Neural cell (in vitro differentiated cells): ENCODE measurements at regions not wholly inside any gene's neighbourhood (a gene's known extent, or its start where the extent isn't known, plus 50 kb on each side); places are given as distances from the start of the nearest gene placed in this dataset.

ENCODE experiments used
- POLR2AphosphoS5 ChIP-seq: IDR thresholded peaks from 2 replicates; pipeline ENCODE4 v1.6.1; 2012
- TF ChIP-seq, protein P1 (sequence below): fragments of 450-650 bp; IDR thresholded peaks from 2 replicates; pipeline ENCODE4 v1.5.1; 2014; ENCODE audit warnings: antibody characterized with exemption, mild to moderate bottlenecking, moderate library complexity; ENCODE audit not compliant: poor library complexity, severe bottlenecking

DNA sequence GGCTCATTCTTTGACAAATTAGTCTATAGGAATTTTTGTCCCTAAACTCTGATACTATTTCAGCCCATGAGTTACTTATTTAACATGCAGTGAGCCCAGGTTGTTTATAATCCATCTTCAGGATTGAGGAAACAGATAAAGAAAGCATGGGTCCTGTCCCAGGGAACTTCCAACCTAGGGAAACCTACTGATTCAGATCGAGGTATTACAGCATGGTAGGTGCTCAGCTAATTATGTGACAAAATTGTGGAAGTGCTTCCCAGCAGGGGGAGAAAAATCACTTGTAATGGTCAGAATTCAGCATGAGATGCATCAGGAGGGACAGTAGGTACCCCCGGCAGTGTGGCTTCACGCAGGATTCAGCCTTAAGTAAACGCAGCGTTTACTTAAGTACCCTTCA lies 171.3 kb downstream of the NUFIP1 start:
- no peak for TF ChIP-seq POLR2AphosphoS5
- TF ChIP-seq, protein P1, sequence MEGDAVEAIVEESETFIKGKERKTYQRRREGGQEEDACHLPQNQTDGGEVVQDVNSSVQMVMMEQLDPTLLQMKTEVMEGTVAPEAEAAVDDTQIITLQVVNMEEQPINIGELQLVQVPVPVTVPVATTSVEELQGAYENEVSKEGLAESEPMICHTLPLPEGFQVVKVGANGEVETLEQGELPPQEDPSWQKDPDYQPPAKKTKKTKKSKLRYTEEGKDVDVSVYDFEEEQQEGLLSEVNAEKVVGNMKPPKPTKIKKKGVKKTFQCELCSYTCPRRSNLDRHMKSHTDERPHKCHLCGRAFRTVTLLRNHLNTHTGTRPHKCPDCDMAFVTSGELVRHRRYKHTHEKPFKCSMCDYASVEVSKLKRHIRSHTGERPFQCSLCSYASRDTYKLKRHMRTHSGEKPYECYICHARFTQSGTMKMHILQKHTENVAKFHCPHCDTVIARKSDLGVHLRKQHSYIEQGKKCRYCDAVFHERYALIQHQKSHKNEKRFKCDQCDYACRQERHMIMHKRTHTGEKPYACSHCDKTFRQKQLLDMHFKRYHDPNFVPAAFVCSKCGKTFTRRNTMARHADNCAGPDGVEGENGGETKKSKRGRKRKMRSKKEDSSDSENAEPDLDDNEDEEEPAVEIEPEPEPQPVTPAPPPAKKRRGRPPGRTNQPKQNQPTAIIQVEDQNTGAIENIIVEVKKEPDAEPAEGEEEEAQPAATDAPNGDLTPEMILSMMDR: no peak
